HG02884 (cell line): ENCODE measurements at regions not wholly inside any gene's neighbourhood (a gene's known extent, or its start where the extent isn't known, plus 50 kb on each side); places are given as distances from the start of the nearest gene placed in this dataset.

ENCODE experiments used
- ATAC-seq: cut with Tn5 transposase; IDR thresholded peaks from one replicate; pipeline ENCODE4 v1.9.1; 2021; ENCODE audit warnings: mild to moderate bottlenecking, moderate library complexity; ENCODE audit not compliant: unreplicated experiment

- no peak for ATAC-seq
Measured at GRCh38 chr5:23253621-23254198, 253.7 kb upstream of the PRDM9 start.

DNA sequence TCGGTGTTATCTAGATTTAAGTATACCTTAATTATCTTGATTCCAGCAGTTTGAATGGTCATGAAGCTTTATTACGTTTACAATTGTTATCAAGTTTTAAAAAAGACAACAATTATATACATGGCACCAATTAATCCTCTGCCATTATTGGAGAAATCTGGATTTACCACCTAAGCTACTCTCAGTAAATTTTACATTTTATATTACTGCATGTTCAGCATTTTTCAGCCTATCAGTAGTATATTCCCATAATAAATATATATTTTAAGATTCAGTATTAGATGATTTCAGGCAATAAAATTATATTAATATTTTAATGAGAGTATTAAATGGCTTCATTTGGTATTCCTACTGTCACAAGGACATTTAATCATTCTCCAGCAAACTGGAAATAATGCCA, 264.5 kb upstream of the PRDM9 start:
- ATAC-seq: no peak

GRCh38 chr5:23235246-23235645, 272.2 kb upstream of the PRDM9 start:
- ATAC-seq: no peak

- ATAC-seq: no peak
Measured at GRCh38 chr5:23234197-23234596, 273.2 kb upstream of the PRDM9 start.

GRCh38 chr5:23223846-23224245, 283.6 kb upstream of the PRDM9 start:
- ATAC-seq: no peak

DNA sequence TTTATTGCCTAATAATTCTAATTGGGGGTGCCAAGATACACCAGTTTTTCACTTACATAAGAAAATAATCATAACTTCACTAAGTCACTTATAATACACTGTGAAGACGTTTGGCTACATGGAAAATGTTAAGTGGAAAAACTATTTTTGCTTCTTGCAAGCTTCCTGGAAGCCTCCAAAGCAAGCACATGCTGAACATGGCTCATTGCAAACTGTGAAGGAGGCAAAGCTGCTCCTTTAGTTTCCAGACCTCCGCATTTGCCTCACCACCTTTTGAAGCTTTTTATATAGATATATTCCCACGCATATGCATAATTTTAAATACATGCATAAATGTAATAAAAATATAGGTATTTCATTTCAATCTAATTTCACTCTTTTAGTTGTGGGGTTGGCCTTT, 285.6 kb upstream of the PRDM9 start:
- ATAC-seq: no peak

- no peak for ATAC-seq
Measured at GRCh38 chr5:23217159-23217558, 290.2 kb upstream of the PRDM9 start.

DNA sequence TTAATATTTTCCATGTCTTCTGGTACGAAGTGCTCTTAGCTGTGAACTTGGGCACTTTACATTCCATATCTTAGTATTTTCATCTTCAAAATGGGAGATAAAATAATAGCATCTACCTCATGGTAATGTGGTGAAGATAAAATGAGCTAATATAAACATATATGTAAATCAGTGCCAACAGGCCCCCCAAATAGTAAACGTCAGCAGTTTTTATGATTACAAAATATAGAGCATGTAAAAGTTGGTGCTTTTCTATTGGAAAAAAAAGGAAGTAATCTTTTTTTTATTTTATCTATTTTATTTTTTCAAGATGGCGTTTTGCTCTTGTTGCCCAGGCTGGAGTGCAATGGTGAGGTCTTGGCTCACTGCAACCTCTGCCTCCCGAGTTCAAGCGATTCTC, 291.1 kb upstream of the PRDM9 start:
- no peak for ATAC-seq

GRCh38 chr5:23208959-23209431, 298.4 kb upstream of the PRDM9 start:
- ATAC-seq: peak; percentile 92

- no peak for ATAC-seq
Measured at GRCh38 chr5:23204111-23204510, 303.3 kb upstream of the PRDM9 start.

DNA sequence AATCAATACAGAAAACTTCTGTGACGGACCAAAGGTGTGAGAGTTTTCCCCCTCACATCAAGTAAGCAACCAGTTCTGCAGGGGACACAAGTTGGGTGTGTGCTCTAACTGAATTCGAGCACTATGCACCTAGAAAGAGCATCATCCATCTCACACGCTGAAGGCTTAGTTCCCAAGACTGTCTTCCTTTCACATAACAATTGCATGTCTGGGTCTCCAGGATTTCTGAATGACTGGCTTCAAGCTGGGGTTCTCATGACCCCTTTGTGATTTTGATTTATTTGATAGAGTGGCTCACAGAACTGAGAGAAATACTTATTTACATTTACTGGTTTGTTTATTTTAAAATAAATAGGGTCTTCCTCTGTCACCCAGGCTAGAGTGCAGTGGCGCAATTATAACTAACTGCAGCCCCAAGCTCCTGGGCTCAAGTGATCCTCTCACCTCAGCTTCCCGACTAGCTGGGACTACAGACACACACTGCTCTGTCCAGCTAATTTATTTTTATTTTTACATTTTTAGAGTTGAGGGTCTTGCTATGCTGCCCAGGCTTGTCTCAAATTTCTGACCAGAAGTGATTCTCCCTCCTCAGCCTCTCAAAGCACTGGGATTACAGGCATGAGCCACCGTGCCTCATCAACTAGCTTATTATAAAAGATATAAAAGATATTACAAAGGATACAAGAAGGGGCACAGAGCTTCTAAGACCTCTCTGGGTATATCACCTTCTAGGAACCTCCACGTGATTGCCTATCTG, 316.7 kb upstream of the CDH12 start:
- no peak for ATAC-seq

GRCh38 chr5:23164971-23165370, 311.8 kb upstream of the CDH12 start:
- no peak for ATAC-seq

DNA sequence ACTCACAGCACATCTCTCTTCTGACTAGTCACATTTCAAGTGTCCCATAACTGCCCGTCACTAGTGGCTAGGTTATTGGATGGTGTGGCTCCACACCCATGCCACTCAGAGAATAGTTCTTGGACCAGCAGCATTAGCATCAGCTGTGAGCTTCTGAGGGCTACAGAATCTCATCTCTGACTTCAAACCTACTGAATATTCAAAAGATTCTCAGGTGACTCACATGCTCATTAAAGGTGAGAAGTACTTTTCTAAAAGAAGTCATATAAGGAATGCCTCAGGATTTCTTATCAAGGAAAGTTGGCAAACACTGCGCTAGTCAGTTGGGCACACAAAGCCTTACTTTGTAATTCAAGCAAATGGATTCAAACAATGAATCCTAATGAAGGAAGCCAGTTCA, 305.0 kb upstream of the CDH12 start:
- ATAC-seq: no peak

DNA sequence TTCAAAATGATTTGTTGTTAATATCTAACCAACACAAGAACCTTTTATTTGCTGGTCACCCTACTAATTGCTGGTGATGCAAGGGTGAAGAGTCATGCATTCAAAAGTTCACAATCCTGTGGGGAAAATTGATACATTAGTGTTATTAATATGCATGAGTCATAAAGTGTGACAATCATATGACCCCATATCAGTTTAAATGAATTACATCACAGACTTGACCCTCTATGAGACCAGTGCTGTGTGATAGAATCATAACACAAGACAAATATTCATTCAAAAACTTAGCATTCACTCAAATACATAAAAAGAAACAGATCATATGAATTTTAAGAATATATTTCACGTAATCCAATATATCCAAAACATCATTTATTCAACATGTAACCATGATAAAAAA, 304.6 kb upstream of the CDH12 start:
- no peak for ATAC-seq

DNA sequence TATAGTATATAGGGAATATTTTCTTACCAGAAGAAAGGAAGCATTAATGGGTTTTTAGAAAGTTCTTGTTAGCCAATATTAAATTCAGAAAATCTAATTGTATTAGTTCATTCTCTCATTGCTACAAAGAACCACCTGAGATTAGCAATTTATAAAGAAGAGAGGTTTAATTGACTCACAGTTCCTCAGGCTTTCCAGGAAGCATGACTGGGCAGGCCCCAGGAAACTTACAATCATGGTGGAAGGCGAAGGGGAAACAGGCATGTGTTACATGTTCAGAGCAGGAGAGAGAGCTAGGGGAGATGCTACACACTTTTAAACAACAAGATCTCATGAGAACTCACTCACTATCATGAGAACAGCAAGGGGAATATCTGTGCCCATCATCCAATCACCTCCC, 304.0 kb upstream of the CDH12 start:
- no peak for ATAC-seq

DNA sequence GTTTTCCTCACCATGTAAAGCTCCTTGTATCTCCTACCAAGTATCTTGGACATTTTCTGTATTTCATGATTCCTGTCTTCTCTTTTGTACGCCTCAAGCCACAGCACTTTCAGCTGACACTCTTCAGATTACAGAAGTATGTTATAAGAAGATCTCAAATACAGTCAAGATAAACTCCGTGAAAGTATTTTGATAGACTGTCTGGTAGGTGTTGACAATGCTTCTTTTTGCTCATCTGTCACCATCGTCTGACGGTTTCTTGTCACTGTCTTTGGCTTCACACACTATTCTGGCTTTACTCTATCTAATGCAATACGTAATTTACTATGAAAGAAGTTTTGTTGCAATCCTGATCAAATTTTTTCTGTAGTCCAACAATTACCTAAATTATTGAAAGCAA, 294.5 kb upstream of the CDH12 start:
- ATAC-seq: no peak

DNA sequence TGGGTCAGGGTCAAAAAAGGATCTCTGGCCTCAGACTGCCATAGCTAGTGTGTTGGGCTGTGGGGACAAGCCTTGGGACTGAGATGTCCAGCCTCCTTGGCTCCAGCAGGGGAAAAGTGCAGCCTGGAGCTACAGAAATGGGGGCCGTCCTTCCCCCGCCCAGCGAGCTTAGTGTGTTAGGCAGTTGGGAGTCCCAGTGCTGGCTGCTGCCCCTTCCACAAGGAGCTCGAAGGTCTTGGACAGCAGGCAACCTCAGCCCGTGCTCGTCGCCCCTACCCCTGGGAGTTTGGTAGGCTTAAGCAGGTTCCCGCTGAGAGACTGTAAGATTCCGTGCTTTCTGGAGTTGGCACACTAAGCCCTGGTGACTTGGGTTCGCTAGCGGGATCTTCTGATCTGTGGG, 293.0 kb upstream of the CDH12 start:
- no peak for ATAC-seq

DNA sequence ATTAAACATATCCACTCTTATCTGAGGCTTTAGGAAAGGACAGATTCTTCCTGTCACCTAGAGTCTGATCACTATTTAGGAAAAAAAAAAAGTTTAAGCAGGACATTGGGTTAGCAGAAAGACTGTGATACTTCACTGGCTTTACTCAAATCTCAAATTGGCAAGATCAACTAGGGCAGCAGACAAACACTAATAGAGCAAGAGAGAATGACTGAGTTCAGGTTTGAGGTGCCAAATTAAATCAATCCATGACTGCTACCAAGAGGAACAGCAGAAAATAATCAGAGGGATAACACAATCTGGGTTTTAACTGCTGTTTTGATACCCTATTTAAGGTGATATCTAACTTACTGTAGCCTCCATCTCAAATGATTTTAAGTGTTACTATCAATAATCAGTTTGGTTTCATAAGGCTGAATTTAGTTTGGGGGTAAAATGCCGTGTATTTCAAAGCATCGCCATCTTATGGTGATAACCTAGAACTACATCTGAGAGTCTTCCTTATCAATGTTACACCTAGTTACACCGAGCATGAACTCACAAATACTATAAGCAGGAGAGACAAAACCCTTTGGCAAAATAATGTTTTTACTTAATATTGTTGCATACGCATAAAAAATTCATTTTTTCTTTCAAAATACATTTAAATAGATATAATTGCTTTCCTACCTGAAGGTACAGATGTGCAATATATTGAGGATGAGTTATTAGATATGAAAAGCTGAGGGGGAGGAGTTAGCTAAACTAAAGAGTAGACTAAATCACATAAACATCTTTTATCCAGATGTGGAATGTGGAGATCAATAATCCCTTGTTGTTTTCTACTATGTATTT, 286.4 kb upstream of the CDH12 start:
- ATAC-seq: no peak

DNA sequence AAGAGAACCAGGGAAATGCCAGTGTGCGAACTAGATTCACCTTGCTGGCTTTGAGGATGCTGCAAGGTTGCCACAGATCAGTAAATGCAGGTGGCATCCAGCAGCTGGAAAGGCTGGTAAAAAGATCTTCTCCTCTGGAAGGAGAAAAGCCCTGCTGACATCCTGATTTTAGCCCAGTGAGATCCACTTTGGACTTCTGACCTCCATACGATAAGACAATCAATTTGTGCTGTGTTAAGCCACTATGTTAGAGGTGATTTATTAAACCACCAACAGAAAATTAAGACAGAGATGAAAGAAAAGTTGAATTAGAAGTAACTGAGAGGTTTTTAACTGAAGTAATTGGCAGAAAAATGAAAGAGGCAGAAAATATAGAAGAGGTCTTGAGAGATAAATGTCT, 283.8 kb upstream of the CDH12 start:
- no peak for ATAC-seq

GRCh38 chr5:23132231-23132630, 279.1 kb upstream of the CDH12 start:
- no peak for ATAC-seq

- no peak for ATAC-seq
Measured at GRCh38 chr5:23112237-23112636, 259.1 kb upstream of the CDH12 start.

- no peak for ATAC-seq
Measured at GRCh38 chr5:23105021-23105420, 251.9 kb upstream of the CDH12 start.
